ENCODE measurements at regions not wholly inside any gene's neighbourhood (a gene's known extent, or its start where the extent isn't known, plus 50 kb on each side); places are given as distances from the start of the nearest gene placed in this dataset.

DNA sequence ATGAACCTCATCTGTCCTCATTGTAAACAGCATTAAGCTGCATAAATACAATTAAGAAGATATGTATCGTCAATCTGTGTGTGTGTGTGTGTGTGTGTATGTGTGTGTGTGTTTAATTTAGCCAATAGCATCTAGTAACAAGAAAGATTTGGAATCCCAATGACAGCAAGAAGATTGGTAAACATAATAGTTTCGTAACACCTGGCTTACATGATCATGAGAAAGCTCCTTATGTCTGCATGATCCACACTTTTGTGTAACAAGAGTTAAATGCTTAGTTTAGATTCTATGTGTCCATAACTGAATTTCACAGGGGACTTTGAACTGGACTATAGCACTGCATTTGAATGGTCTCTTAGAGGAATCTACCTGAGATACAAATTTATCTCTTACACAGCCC lies 191.0 kb upstream of the BET1 start:
- DNase-seq (no peak), ATAC-seq (replicated peaks) (no peak)
- H3K4me3 Mint-ChIP-seq, result no peak overlapping the region
- peaks cover 0 to 6% of the 10 kb centered on the region in 2 donors for H3K27me3 Mint-ChIP-seq
- H3K27ac Mint-ChIP-seq, result no peak overlapping the region
- peaks cover 0 to 2% of the 10 kb centered on the region in 2 donors for H3K9me3 Mint-ChIP-seq
- no peaks in the 10 kb centered on the region for H3K36me3 Mint-ChIP-seq
- H3K4me1 Mint-ChIP-seq, result no peaks in the 10 kb centered on the region

DNA sequence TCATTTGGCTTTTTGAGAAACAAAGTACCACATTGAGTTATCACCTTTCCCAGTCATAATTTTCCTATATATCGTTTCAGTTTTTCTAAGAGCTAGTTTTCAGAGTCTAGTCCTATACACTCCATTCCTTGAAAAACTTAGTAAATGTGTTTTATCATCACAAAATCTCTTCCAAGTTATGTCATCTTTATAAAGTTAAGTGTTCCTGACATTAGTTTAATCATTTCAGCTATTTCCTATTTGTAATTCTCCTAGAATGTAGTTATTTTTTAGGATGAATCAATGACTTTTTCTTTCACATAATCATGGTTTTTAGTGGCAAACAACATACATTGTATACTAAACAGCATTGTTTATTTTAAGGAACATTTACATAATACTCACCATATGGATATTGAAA lies 191.7 kb upstream of the BET1 start:
- peaks cover 0 to 5% of the 10 kb centered on the region in 2 donors for H3K27me3 Mint-ChIP-seq
- no peaks in the 10 kb centered on the region for H3K36me3 Mint-ChIP-seq
- no peak for DNase-seq
- peaks cover 0 to 2% of the 10 kb centered on the region in 2 donors for H3K9me3 Mint-ChIP-seq
- H3K4me1 Mint-ChIP-seq, result no peaks in the 10 kb centered on the region
- H3K27ac Mint-ChIP-seq, result no peak overlapping the region
- no peak for ATAC-seq (replicated peaks)
- no peak overlapping the region for H3K4me3 Mint-ChIP-seq

DNA sequence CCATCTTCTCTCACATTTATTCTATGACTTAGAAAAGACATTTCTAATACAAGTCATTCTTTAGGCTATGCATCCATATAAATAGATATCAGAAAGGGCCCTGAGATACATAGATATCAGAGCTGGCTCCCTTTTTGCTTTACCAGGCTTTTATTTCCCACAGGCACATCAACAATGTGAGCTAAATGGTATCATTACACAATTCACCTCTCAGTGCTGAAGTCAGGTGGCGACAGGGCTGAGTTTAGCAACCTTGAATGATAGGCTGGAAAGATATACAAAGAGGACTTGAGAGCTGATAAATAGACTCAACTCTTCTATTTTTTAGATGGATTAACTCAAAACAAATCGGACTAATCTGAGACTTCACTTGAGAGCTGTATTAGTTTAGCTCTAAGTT lies 189.2 kb upstream of the COL1A2 start:
- Mint-ChIP-seq H3K27ac (no peak overlapping the region), H3K4me3 (no peak overlapping the region), H3K9me3 (peaks cover 3 to 4% of the 10 kb centered on the region in 2 donors), H3K4me1 (no peaks in the 10 kb centered on the region), H3K36me3 (no peaks in the 10 kb centered on the region), H3K27me3 (peaks cover 6% of the 10 kb centered on the region in 2 donors)
- DNase-seq, result no peak
- ATAC-seq (replicated peaks), result no peak

DNA sequence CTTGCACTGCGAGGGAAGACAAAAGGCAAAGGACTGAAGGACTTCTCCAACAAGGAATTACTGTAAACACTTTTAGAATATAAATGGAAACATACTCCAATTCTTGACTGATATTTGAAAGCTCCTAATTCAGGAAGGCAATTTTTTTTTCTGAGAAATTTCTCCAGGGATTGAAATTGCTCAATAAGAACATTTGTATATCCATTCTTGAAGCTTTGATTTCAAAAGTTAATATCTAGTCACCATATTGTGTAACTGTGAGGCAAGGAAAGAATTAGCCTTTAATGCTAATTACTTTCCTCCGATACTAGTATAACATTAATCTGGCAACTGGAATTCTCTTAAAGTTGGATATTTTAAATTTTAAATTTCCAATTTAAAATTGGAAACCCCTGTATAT lies 188.4 kb upstream of the COL1A2 start:
- DNase-seq (no peak), ATAC-seq (replicated peaks) (no peak)
- no peaks in the 10 kb centered on the region for H3K36me3 Mint-ChIP-seq
- no peak overlapping the region for H3K4me3 Mint-ChIP-seq
- H3K4me1 Mint-ChIP-seq, result no peaks in the 10 kb centered on the region
- H3K27me3 Mint-ChIP-seq, result peaks cover 6% of the 10 kb centered on the region in 2 donors
- H3K9me3 Mint-ChIP-seq, result peaks cover 3 to 4% of the 10 kb centered on the region in 2 donors
- H3K27ac Mint-ChIP-seq, result no peak overlapping the region

DNA sequence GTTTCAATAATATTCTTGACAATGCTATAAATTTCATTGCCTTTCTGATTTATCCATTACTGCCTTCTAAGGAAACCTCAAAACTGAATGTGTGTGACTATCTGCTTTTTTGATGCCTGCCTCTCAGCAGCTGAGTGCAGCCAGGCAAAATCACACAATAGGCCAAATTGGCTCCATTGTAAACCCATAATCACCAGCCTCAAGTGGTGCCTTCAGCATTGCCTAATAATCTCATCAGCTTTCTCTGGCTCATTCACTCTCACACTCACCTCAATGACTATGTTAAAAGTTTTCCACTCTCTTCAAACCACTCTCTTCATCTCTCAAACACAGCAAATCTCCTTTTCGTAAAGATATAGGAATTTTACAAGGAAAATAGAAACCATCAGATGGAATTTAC lies 182.5 kb upstream of the COL1A2 start:
- Mint-ChIP-seq H3K4me3 (no peak overlapping the region), H3K27ac (no peak overlapping the region), H3K36me3 (no peaks in the 10 kb centered on the region), H3K4me1 (no peaks in the 10 kb centered on the region), H3K27me3 (peaks cover 6% of the 10 kb centered on the region in 2 donors), H3K9me3 (peaks cover 3 to 4% of the 10 kb centered on the region in 2 donors)
- ATAC-seq (replicated peaks), result no peak
- DNase-seq, result no peak

DNA sequence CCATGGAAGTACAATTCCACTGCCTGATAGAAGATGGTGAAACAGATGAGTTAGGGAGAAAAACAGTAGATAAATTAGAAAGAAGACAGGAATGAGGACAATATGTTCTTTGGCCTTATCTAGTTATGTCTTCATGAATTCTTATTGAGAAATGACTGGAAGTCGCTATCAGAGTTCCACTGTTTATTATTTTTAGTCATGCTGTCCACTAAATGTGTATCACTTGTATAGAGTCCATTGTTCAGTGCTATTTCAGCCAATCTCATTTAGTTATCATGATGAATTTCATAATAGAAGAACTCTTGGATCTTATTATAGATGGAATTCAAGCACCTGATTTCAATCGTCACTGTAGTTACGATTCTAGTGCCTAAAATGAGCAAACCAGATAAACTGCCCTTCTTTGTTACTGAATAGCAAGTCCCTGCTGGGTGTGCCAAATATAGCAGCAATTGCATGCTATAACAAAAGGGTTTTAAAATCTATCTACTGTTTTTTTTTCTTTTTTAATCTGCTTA lies 177.7 kb upstream of the COL1A2 start:
- Mint-ChIP-seq H3K4me3 (no peak overlapping the region), H3K9me3 (no peaks in the 10 kb centered on the region), H3K36me3 (no peaks in the 10 kb centered on the region), H3K27ac (no peak overlapping the region), H3K4me1 (no peaks in the 10 kb centered on the region), H3K27me3 (peaks cover 0 to 6% of the 10 kb centered on the region in 2 donors)
- ATAC-seq (replicated peaks) (no peak), DNase-seq (no peak)

DNA sequence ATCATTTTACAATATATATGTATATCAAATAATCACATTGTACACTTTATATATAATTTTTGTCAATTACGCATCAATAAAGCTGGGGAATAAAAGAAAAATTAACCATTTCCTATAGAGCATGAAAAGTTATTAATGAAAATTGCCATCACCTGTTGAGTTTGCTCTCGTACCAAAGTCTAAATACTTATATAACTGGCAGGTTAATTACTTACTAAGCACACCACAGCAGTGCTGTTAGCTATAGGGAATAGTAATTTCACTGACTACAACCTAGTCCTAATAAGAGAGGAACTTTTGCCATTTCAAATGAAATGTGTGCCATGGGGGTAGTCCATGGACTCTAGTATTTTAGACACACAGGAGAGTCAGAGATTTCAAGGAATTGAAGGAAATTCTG lies 176.9 kb upstream of the COL1A2 start:
- H3K4me3 Mint-ChIP-seq, result no peak overlapping the region

DNA sequence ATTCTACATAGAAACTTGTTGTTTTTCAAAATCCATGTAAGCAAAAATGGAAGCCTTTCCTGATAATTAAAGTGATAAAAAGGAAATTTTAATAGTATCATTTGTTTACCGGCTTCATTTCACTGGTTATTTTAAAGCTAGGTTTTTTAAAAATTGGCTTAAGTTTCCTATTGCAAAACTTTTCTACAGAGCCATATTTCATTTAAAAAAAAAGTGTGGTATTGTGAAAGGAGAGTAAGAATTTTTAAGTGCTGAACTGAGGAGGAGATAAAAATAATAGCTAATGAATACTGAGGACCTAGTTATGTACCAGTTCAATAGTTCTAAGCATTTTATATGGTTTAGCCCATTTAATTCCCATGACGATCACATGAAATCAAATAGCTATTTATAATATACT lies 172.2 kb upstream of the COL1A2 start:
- ATAC-seq (replicated peaks), result no peak

More for the DNA sequence above, 176.9 kb upstream of the COL1A2 start:
- DNase-seq (no peak), ATAC-seq (replicated peaks) (no peak)
- no peaks in the 10 kb centered on the region for H3K36me3 Mint-ChIP-seq
- no peak overlapping the region for H3K27ac Mint-ChIP-seq
- no peaks in the 10 kb centered on the region for H3K4me1 Mint-ChIP-seq
- H3K27me3 Mint-ChIP-seq, result peaks cover 0 to 6% of the 10 kb centered on the region in 2 donors
- no peaks in the 10 kb centered on the region for H3K9me3 Mint-ChIP-seq

DNA sequence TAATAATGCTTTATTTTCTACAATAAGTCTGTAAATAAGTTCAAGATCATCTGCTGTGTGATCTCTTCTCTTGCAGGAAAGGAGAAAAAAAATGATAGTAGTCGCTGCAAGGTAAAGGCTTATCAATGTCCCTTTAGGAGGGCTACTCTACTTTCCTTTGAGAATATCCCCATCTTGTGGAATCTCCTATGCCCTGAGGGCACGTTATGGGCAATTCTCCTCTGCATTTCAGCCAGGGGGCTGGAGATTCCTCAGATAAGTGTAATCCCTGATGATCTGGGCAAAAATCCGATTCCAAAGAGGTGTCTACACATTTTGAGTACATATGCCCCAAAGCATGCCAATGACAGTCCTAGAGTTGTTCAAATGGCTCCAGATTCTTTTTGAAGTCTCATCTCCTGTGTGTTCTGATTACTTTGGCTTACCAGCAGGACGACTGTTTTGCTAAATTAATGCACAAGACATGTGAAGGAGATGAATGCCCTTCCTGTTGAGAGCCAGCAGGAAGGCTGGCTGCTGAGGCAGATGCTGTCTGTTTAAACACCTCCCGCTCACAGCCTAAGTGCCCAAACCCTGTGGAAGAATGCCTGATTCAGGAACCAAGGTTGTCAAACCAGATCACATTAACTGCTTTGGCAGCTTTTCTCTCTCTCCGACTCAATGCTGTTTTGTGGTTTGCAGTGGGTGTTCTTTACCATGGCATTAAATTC lies 171.2 kb upstream of the COL1A2 start:
- peaks cover 0 to under 1% of the 10 kb centered on the region in 2 donors for H3K27me3 Mint-ChIP-seq
- H3K9me3 Mint-ChIP-seq, result no peaks in the 10 kb centered on the region
- ATAC-seq (replicated peaks) (peak; percentile 45 to 58), DNase-seq (no peak)
- no peak overlapping the region for H3K4me3 Mint-ChIP-seq
- H3K4me1 Mint-ChIP-seq, result no peaks in the 10 kb centered on the region
- H3K27ac Mint-ChIP-seq, result no peak overlapping the region
- no peaks in the 10 kb centered on the region for H3K36me3 Mint-ChIP-seq

More for the DNA sequence above, 172.2 kb upstream of the COL1A2 start:
- H3K27ac Mint-ChIP-seq, result no peak overlapping the region
- no peak for DNase-seq
- H3K36me3 Mint-ChIP-seq, result no peaks in the 10 kb centered on the region
- no peak overlapping the region for H3K4me3 Mint-ChIP-seq
- no peaks in the 10 kb centered on the region for H3K4me1 Mint-ChIP-seq
- peaks cover 0 to 6% of the 10 kb centered on the region in 2 donors for H3K27me3 Mint-ChIP-seq
- H3K9me3 Mint-ChIP-seq, result no peaks in the 10 kb centered on the region

DNA sequence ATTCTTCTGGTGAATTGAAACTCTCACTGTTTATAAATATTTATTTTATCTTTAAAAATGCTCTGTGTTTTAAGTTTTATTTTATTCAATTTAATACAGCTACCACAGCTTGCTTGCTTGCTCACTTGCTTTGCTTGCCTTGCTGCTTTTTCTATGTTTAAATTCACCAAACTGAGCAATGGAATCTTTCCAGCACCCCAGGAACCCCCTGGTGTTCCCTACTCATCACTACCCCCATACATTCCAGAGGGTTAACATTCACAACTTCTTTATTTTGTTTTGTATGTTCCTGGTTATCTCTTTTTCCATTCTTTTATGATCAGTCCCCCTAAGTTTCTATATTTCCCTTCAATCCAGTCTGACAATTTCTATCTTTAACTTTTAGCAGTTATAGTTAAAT lies 166.5 kb upstream of the COL1A2 start:
- ATAC-seq (replicated peaks), result no peak
- DNase-seq, result no peak
- peaks cover 0 to 5% of the 10 kb centered on the region in 2 donors for H3K27me3 Mint-ChIP-seq
- H3K9me3 Mint-ChIP-seq, result no peaks in the 10 kb centered on the region
- no peak overlapping the region for H3K4me3 Mint-ChIP-seq
- no peaks in the 10 kb centered on the region for H3K36me3 Mint-ChIP-seq
- no peak overlapping the region for H3K27ac Mint-ChIP-seq
- no peaks in the 10 kb centered on the region for H3K4me1 Mint-ChIP-seq

DNA sequence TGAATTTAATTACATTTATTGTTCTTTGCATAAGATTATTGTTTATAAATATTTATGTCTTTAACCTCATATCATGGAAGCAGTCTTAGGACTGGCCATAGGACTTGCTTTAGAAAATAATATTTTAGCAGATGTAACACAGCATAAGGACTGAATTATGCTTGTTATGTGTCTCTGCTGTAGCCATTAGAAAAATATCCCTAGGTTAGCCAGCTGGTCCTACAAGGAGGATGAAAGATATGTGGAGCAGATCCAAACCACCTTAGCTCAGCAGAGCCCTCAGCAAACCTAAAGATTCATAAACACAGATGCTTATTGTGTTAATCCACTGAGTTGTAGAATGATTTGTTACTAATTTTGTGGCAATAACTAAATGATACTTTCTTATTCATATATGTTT lies 166.0 kb upstream of the COL1A2 start:
- Mint-ChIP-seq H3K27ac (no peak overlapping the region), H3K4me3 (no peak overlapping the region), H3K9me3 (no peaks in the 10 kb centered on the region), H3K27me3 (peaks cover 0 to 5% of the 10 kb centered on the region in 2 donors), H3K36me3 (no peaks in the 10 kb centered on the region), H3K4me1 (no peaks in the 10 kb centered on the region)
- ATAC-seq (replicated peaks), result no peak
- DNase-seq, result no peak

DNA sequence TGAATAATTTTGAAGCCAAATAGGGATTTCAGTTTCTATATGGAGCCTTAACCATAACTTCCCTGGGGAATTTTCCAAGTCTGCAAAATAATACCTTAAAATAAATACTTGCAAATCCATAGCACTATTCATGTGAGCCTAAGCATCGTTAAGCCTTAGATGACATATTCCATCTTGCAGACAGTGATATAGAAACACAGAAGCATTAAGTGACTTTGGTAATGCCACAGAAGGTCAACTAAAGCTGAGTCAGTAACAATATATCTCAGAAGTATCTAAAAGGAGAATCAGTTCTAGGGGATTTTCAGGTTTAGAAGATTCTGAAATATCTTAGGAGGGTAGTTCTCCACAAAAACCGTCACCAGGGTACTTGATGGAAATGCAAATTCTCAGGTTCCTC lies 163.4 kb upstream of the COL1A2 start:
- Mint-ChIP-seq H3K4me1 (no peaks in the 10 kb centered on the region), H3K27me3 (peaks cover 0 to 5% of the 10 kb centered on the region in 2 donors), H3K36me3 (no peaks in the 10 kb centered on the region), H3K4me3 (no peak overlapping the region), H3K9me3 (no peaks in the 10 kb centered on the region), H3K27ac (no peak overlapping the region)
- ATAC-seq (replicated peaks), result peak; percentile 25 to 56
- DNase-seq, result no peak

DNA sequence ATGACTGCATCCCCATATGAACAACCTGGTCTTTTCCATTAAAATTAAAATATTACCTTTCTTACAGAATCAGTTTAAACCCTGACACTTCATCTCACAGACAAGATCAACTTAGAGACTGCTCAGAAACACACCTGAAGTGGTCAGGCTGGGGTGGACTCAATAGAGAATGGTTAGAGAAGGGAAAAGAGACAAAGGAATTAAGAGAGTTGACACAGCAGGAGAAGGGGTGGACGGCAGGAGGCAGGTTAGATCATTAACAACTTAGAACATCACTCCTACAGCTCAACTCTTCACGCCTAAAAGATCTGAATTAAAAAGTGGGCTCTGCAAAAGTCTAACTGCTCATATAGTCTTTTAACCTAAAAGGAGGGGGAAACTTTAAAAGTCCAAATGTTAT lies 157.7 kb upstream of the COL1A2 start:
- no peak overlapping the region for H3K27ac Mint-ChIP-seq
- no peak for DNase-seq
- peaks cover 0 to 8% of the 10 kb centered on the region in 2 donors for H3K27me3 Mint-ChIP-seq
- H3K36me3 Mint-ChIP-seq, result no peaks in the 10 kb centered on the region
- ATAC-seq (replicated peaks), result no peak
- H3K4me3 Mint-ChIP-seq, result no peak overlapping the region
- no peaks in the 10 kb centered on the region for H3K9me3 Mint-ChIP-seq
- peaks cover 2 to 6% of the 10 kb centered on the region in 2 donors for H3K4me1 Mint-ChIP-seq

DNA sequence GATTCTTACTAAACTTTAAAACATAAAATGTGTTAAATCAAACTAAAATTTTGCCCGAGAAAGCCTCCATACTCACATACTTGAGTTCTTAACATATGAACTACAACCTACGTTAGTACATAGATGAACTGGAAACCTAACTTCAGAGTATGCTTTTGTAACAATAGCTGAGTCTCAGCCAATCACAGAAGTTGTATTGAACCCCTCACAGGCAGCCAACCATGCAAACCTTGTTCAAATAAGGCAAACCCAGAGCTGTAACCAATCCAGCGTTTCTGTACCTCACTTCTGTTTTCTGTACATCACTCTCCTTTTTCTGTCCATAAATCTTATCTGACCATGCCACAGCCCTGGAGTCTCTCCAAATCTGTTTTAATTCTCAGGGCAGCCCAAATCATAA lies 157.3 kb upstream of the COL1A2 start:
- no peaks in the 10 kb centered on the region for H3K9me3 Mint-ChIP-seq
- peaks cover 2 to 6% of the 10 kb centered on the region in 2 donors for H3K4me1 Mint-ChIP-seq
- DNase-seq (no peak), ATAC-seq (replicated peaks) (no peak)
- no peak overlapping the region for H3K4me3 Mint-ChIP-seq
- peaks cover 0 to 4% of the 10 kb centered on the region in 2 donors for H3K27me3 Mint-ChIP-seq
- H3K36me3 Mint-ChIP-seq, result no peaks in the 10 kb centered on the region
- H3K27ac Mint-ChIP-seq, result no peak overlapping the region

DNA sequence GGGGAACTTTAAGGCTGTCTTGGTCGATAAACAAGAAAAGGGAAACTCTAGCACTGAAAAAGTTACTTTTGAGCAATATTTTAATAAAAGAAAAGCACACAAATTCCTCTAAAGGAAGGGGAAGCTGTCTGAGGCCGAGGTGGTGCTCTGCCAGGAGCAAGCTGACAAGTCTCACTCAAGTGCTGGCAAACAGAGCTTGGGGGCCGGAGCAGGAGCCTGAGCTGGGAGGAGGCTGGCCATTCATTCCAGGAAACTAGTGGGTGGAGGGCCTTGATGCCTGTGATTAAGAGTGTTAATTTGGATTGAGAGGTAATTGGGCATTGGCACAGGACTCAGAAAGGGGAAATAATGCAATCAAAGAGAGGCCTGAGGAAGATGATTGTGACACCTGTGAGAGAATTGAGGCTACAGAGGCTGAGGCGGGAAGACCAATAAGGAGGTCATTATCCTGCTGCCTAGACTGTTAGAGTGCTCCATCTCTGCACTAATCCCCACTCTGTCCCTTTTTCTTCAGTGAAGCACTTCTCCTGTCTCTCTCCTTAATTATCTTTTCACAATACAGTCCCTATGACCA lies 154.9 kb upstream of the COL1A2 start:
- Mint-ChIP-seq H3K9me3 (no peaks in the 10 kb centered on the region), H3K36me3 (no peaks in the 10 kb centered on the region), H3K27ac (no peak overlapping the region), H3K4me3 (no peak overlapping the region), H3K4me1 (peaks cover 2 to 6% of the 10 kb centered on the region in 2 donors), H3K27me3 (peaks cover 0 to 3% of the 10 kb centered on the region in 2 donors)
- ATAC-seq (replicated peaks), result no peak
- no peak for DNase-seq
